Neural cell (in vitro differentiated cells): ENCODE measurements at regions not wholly inside any gene's neighbourhood (a gene's known extent, or its start where the extent isn't known, plus 50 kb on each side); places are given as distances from the start of the nearest gene placed in this dataset.

ENCODE experiments used
- H2AFZ ChIP-seq: fragments of 200-600, 300-800 bp; sonication (generic), shearing (Covaris generic); 2 replicates; pipeline ENCODE4 v1.6.0; 2014; ENCODE audit warnings: low read depth, mild to moderate bottlenecking, antibody characterized with exemption, low read length, moderate library complexity
- H3F3A ChIP-seq: fragments of 200-600 bp; shearing (Covaris generic); 2 replicates; pipeline ENCODE4 v1.6.1; 2016; ENCODE audit warnings: mild to moderate bottlenecking, moderate library complexity, mixed read lengths, antibody characterized with exemption, low read length; ENCODE audit not compliant: insufficient read depth, poor library complexity, severe bottlenecking
- H3K27ac ChIP-seq: fragments of 200-600, 300-800 bp; sonication (generic), shearing (Covaris generic); 2 replicates; pipeline ENCODE4 v1.5.1; 2014; ENCODE audit warnings: mild to moderate bottlenecking, low read length, moderate library complexity
- H3K27me3 ChIP-seq: fragments of 300-800, 200-600 bp; sonication (generic), shearing (Covaris generic); 2 replicates; pipeline ENCODE4 v1.6.0; 2014; ENCODE audit warnings: mild to moderate bottlenecking, low read depth, low read length, moderate library complexity; ENCODE audit not compliant: insufficient read depth
- H3K36me3 ChIP-seq: fragments of 300-800, 200-600 bp; sonication (generic), shearing (Covaris generic); 2 replicates; pipeline ENCODE4 v1.5.1; 2014; ENCODE audit warnings: mild to moderate bottlenecking, antibody characterized with exemption, low read length, moderate library complexity; ENCODE audit not compliant: insufficient read depth
- H3K4me2 ChIP-seq: fragments of 300-800, 200-600 bp; sonication (generic), shearing (Covaris generic); 2 replicates; pipeline ENCODE4 v1.6.0; 2014; ENCODE audit warnings: mild to moderate bottlenecking, low read length
- H3K4me3 ChIP-seq: fragments of 300-800, 200-600 bp; sonication (generic), shearing (Covaris generic); 2 replicates; pipeline ENCODE4 v1.5.1; 2014; ENCODE audit warnings: mild to moderate bottlenecking, low read length, moderate library complexity
- H3K79me2 ChIP-seq: fragments of 200-600 bp; shearing (Covaris generic); replicated peaks from 2 replicates; pipeline ENCODE4 v1.6.0; 2014; ENCODE audit warnings: mild to moderate bottlenecking, low read length, moderate library complexity; ENCODE audit not compliant: insufficient read depth
- H3K9ac ChIP-seq: fragments of 300-800, 200-600 bp; sonication (generic), shearing (Covaris generic); 2 replicates; pipeline ENCODE4 v1.6.1; 2016; ENCODE audit warnings: mild to moderate bottlenecking, low read length, mixed read lengths
- H3K9me2 ChIP-seq: fragments of 200-600 bp; shearing (Covaris generic); 2 replicates; pipeline ENCODE4 v1.6.1; 2016; ENCODE audit warnings: mild to moderate bottlenecking, low read length, mixed read lengths; ENCODE audit not compliant: insufficient read depth
- H3K9me3 ChIP-seq: fragments of 200-600, 300-800 bp; sonication (generic), shearing (Covaris generic); 2 replicates; pipeline ENCODE4 v1.6.1; 2016; ENCODE audit warnings: mild to moderate bottlenecking, mixed run types, low read length, moderate library complexity, mixed read lengths
- H4K20me1 ChIP-seq: fragments of 200-600 bp; shearing (Covaris generic); 2 replicates; pipeline ENCODE4 v1.6.1; 2016; ENCODE audit warnings: mild to moderate bottlenecking, mixed run types; ENCODE audit not compliant: insufficient read depth
- EP300 ChIP-seq: fragments of 450-650 bp; conservative IDR thresholded peaks from 2 replicates; pipeline ENCODE4 v1.6.1; 2014; ENCODE audit warnings: antibody characterized with exemption, mild to moderate bottlenecking, moderate library complexity; ENCODE audit not compliant: poor library complexity, severe bottlenecking
- EZH2 ChIP-seq: fragments of 200-600, 300-800 bp; shearing (Covaris generic), sonication (generic); IDR thresholded peaks from 2 replicates; pipeline ENCODE4 v1.6.1; 2014; ENCODE audit warnings: antibody characterized with exemption, low read length, borderline replicate concordance, mild to moderate bottlenecking; ENCODE audit not compliant: insufficient read depth, poor library complexity, severe bottlenecking
- MXI1 ChIP-seq: fragments of 450-650 bp; conservative IDR thresholded peaks from 2 replicates; pipeline ENCODE4 v1.6.1; 2014; ENCODE audit warnings: antibody characterized with exemption, mild to moderate bottlenecking; ENCODE audit not compliant: poor library complexity, severe bottlenecking
- POLR2AphosphoS5 ChIP-seq: IDR thresholded peaks from 2 replicates; pipeline ENCODE4 v1.6.1; 2012
- RAD21 ChIP-seq: fragments of 450-650 bp; conservative IDR thresholded peaks from 2 replicates; pipeline ENCODE4 v1.6.1; 2014; ENCODE audit warnings: antibody characterized with exemption, mild to moderate bottlenecking, moderate library complexity
- SMC3 ChIP-seq: fragments of 450-650 bp; conservative IDR thresholded peaks from 2 replicates; pipeline ENCODE4 v1.6.1; 2014; ENCODE audit warnings: antibody characterized with exemption, mild to moderate bottlenecking, moderate library complexity; ENCODE audit not compliant: poor library complexity
- TAF1 ChIP-seq: IDR thresholded peaks from 2 replicates; pipeline ENCODE4 v1.6.1; 2012; ENCODE audit warnings: low read depth
- TF ChIP-seq, protein P1 (sequence below): IDR thresholded peaks from 2 replicates; pipeline ENCODE4 v1.6.1; 2012; ENCODE audit warnings: borderline replicate concordance
- TF ChIP-seq, protein P2 (sequence below): fragments of 450-650 bp; IDR thresholded peaks from 2 replicates; pipeline ENCODE4 v1.5.1; 2014; ENCODE audit warnings: antibody characterized with exemption, mild to moderate bottlenecking, moderate library complexity; ENCODE audit not compliant: poor library complexity, severe bottlenecking

DNA sequence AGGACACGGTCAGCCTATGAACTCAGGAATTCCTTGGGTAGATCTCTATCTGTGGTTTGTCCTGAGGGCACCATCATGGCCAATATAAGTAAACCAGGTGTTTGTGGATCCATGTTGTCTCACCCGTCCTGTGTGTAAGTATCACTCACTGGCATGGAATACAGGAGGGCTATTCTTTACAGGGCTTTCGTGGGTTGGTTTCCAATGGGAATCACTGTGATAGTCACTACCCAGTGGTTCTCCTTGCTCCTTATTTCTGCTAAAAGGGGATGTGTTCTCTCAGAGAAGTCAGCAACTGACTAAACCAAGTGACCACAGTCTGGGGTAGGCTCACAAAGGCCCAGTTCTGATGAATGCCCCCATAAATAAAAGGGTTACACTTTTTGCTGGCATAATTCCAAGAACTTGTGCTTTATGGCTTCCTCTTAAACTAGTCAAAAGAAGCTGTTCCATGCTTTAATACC lies 236.7 kb upstream of the JADE1 start:
- H3K9ac ChIP-seq = no peak overlapping the region

DNA sequence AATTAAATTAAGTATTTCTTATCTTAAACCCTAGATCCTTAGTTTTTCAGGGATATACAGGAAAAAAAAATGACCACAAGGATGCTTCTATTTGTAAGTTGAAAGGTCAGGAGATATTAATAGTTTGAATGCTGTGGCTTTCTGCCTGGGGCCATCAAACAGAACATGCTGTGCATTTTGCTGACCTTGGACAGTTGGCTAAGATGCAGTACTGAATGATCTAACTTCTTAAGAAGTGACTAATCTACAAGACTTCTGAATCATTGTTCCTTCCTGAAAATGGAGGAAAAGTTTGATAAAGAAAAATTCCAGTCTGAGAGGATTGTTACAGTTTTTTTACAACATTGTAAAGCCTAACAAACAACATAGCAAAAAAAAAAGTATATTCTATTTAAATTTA lies 237.8 kb upstream of the JADE1 start:
- Histone ChIP-seq H3K9ac (no peak overlapping the region), H2AFZ (no peak overlapping the region), H3K27ac (no peak overlapping the region), H3K36me3 (no peaks in the 10 kb centered on the region), H3K9me2 (no peaks in the 10 kb centered on the region), H4K20me1 (no peaks in the 10 kb centered on the region), H3K4me2 (no peak overlapping the region), H3K79me2 (no peaks in the 10 kb centered on the region), H3K9me3 (no peaks in the 10 kb centered on the region), H3K4me3 (no peak overlapping the region), H3F3A (no peaks in the 10 kb centered on the region), H3K27me3 (no peaks in the 10 kb centered on the region)
- TF ChIP-seq, protein P1, sequence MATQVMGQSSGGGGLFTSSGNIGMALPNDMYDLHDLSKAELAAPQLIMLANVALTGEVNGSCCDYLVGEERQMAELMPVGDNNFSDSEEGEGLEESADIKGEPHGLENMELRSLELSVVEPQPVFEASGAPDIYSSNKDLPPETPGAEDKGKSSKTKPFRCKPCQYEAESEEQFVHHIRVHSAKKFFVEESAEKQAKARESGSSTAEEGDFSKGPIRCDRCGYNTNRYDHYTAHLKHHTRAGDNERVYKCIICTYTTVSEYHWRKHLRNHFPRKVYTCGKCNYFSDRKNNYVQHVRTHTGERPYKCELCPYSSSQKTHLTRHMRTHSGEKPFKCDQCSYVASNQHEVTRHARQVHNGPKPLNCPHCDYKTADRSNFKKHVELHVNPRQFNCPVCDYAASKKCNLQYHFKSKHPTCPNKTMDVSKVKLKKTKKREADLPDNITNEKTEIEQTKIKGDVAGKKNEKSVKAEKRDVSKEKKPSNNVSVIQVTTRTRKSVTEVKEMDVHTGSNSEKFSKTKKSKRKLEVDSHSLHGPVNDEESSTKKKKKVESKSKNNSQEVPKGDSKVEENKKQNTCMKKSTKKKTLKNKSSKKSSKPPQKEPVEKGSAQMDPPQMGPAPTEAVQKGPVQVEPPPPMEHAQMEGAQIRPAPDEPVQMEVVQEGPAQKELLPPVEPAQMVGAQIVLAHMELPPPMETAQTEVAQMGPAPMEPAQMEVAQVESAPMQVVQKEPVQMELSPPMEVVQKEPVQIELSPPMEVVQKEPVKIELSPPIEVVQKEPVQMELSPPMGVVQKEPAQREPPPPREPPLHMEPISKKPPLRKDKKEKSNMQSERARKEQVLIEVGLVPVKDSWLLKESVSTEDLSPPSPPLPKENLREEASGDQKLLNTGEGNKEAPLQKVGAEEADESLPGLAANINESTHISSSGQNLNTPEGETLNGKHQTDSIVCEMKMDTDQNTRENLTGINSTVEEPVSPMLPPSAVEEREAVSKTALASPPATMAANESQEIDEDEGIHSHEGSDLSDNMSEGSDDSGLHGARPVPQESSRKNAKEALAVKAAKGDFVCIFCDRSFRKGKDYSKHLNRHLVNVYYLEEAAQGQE = no peak
- TF ChIP-seq TAF1 = no peak
- no peak for TF ChIP-seq POLR2AphosphoS5
- TF ChIP-seq RAD21 = no peak
- TF ChIP-seq SMC3 = no peak
- no peak for TF ChIP-seq MXI1

More for the DNA sequence above, 236.7 kb upstream of the JADE1 start:
- no peak for TF ChIP-seq EP300
- TF ChIP-seq POLR2AphosphoS5 = no peak
- TF ChIP-seq, protein P1 = no peak
- TF ChIP-seq RAD21 = no peak
- TF ChIP-seq, protein P2, sequence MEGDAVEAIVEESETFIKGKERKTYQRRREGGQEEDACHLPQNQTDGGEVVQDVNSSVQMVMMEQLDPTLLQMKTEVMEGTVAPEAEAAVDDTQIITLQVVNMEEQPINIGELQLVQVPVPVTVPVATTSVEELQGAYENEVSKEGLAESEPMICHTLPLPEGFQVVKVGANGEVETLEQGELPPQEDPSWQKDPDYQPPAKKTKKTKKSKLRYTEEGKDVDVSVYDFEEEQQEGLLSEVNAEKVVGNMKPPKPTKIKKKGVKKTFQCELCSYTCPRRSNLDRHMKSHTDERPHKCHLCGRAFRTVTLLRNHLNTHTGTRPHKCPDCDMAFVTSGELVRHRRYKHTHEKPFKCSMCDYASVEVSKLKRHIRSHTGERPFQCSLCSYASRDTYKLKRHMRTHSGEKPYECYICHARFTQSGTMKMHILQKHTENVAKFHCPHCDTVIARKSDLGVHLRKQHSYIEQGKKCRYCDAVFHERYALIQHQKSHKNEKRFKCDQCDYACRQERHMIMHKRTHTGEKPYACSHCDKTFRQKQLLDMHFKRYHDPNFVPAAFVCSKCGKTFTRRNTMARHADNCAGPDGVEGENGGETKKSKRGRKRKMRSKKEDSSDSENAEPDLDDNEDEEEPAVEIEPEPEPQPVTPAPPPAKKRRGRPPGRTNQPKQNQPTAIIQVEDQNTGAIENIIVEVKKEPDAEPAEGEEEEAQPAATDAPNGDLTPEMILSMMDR = no peak
- TF ChIP-seq EZH2 = no peak
- TF ChIP-seq MXI1 = no peak
- no peak for TF ChIP-seq TAF1
- TF ChIP-seq SMC3 = no peak
- Histone ChIP-seq H3K9me2 (no peaks in the 10 kb centered on the region), H3K79me2 (no peaks in the 10 kb centered on the region), H2AFZ (no peak overlapping the region), H3K27me3 (no peaks in the 10 kb centered on the region), H3F3A (no peaks in the 10 kb centered on the region), H4K20me1 (no peaks in the 10 kb centered on the region), H3K27ac (no peak overlapping the region), H3K36me3 (no peaks in the 10 kb centered on the region), H3K4me3 (no peak overlapping the region), H3K9me3 (no peaks in the 10 kb centered on the region), H3K4me2 (no peak overlapping the region)
